LNCAP (cell line): ENCODE measurements at regions not wholly inside any gene's neighbourhood (a gene's known extent, or its start where the extent isn't known, plus 50 kb on each side); places are given as distances from the start of the nearest gene placed in this dataset.

ENCODE experiments used
- CTCF ChIP-seq: fragments of 450-650 bp; IDR thresholded peaks from 2 replicates; pipeline ENCODE4 v1.5.1; 2017; ENCODE audit warnings: mild to moderate bottlenecking

GRCh38 chrX:42093756-42094155, 170.4 kb upstream of the CASK start:
- no peak for TF ChIP-seq CTCF

GRCh38 chrX:42090395-42090794, 167.0 kb upstream of the CASK start:
- no peak for TF ChIP-seq CTCF

GRCh38 chrX:42089031-42089430, 165.7 kb upstream of the CASK start:
- TF ChIP-seq CTCF: no peak

DNA sequence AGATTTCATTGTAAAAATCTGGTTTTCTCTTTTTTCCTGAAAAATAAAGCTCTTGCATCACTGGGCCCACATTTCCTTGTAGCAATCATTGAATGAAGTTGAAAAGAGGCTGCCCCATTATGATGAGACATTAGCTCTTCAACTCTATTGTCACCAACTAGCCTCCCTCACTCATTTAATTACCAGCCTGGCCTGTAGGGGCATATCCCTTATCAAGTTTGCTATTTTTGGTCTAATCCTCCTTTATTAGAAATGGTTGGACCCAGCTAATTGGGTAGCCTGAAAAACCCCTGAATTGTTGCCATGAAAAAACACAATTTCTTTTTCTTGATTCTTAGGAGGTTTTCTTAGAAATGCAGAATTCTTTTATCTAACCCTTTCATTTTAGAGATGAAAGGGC, 164.6 kb upstream of the CASK start:
- TF ChIP-seq CTCF: no peak

DNA sequence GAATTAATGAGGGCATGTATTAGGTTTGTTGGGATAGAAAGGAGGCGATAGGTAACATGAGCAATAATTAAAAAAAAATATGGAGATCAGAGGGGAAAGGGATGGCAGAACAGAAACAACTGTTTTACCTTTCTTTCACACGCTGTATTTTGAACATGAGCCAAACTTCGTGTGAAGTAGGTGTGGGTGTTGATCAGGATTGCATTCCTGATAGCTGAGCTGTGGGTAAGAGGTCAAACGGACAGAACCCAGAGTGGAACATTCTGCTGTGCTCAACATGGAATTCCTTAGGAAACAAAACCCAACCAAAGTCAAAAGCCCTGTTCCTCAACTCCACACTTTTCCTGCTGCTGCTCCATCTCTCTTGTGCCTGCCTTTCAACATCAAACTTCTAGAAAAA, 162.5 kb upstream of the CASK start:
- no peak for TF ChIP-seq CTCF

- no peak for TF ChIP-seq CTCF
Observed at GRCh38 chrX:42079968-42080367, 156.6 kb upstream of the CASK start.

GRCh38 chrX:42077675-42078074, 154.3 kb upstream of the CASK start:
- TF ChIP-seq CTCF: no peak

- no peak for TF ChIP-seq CTCF
Observed at GRCh38 chrX:42075032-42075431, 151.7 kb upstream of the CASK start.
